ENCODE measurements at regions not wholly inside any gene's neighbourhood (a gene's known extent, or its start where the extent isn't known, plus 50 kb on each side); places are given as distances from the start of the nearest gene placed in this dataset.

DNA sequence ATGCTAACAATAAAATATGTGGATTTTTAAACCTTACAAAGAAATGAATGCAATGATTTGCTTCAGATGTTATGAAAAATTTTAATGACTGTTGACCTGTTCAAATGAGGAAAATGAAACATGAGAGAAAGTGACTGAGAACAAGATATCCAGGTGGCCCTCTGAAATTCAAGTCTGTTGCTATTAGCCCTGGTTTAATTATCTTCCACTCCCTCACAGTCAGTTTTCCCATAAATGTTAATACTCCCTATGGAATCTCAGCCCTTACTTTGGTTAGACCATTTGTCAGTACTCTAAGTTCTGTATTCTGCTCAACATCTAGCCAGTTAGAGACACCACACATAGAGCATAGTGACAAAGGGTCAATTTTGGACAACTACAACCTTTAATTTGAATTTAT lies 327.8 kb downstream of the PDGFC start:
- DNase-seq: no peak

DNA sequence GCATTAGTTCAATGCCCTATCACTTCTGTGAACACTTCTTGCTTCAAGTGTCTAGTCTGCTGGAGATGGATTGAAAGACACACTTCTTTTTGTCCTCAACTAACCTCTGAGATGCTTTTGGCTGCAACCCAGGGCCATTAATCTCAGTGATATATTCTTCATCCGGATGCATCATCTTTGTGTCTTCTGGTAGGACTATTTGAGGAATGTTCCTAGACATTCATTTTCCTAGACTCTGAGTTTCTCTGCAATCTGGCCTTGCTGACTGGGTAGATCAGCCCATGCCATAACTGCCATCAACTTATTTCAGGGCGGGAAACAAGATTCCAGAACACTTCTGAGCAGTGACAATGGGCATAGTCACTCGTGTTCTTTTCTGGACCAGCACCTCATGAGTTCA lies 329.4 kb downstream of the PDGFC start:
- no peak for DNase-seq

- peak; percentile 31 for DNase-seq
Observed at GRCh38 chr4:156638925-156639605, 332.5 kb downstream of the PDGFC start.

GRCh38 chr4:156638334-156638733 lies 333.3 kb downstream of the PDGFC start:
- DNase-seq: peak; percentile 37

DNA sequence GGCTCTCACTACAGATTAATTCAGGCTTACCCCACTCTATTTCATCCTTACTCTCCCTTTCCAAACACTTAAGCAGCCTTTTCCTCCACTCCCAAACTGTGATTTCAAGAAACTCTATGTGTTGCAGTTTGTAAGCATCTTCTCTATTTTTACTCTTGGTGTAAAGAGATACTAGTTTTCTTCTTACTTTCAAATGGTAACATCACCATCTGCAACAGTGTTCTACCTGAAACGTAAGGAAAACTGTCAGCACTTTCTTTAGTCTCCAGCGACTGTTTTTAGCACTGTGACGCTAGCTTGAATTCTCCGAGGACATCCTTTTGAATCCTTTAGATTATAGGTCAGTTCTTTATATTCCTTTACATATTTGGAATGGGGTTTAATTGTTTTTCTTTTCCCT lies 335.2 kb downstream of the PDGFC start:
- DNase-seq: no peak

DNA sequence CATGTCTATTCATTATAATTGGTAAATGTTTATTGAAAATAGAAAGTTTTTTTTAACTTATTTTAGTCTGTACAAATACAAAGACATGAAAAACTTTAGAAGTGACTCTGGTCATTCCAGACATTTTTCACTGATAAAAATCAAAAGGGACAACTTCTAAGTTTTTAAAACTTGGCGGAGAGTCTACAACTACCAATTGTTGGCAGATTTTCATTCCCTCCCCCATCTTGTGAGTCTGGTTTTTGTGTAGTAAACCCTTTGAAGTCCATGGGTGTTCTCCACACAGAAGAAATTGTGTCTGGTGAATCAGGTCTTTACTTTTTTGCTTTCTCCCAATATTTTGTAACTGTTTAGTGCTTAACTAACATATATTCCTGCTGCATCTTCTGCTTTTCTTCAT lies 336.5 kb downstream of the PDGFC start:
- DNase-seq: no peak

- DNase-seq: no peak
Observed at GRCh38 chr4:156634612-156635011, 337.0 kb downstream of the PDGFC start.

DNA sequence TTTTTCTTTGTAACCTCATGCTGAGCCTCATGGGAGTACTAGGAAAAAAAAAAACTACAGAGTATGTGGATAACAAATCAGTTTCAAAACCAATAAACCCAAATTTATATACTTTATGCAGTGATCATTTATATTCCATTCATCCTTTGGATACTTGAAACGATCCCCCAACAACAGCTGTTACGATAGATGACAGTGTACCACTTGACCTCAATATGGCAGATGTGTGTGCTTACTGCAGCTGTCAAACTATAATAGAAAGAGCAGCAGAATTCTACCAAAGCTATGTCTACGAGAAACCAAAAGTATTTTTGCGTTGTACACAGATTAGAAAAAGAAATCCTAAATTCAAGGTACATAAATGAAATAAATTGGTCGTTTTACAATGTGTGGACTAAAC lies 337.8 kb downstream of the PDGFC start:
- DNase-seq: no peak

- no peak for DNase-seq
Observed at GRCh38 chr4:156628858-156629257, 342.7 kb downstream of the PDGFC start.

DNA sequence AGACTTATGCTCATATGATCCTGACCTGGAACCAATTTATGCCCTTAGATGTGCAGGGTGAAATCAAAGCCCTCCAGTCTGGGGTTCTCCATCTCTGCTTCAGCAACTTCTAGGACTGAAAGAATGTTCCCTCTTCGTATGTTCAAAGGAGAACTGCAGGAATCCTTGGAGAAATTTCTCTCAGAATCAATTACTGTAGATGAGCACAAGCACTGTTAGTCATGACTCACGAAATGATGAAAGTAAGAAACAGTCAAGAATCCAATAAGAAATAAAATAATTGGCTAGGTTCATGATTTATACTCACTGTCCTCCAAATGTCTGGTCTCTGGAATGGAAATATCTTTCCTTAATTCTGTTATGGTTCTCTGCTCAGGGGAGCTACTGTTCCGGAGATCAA lies 348.2 kb downstream of the PDGFC start:
- no peak for DNase-seq

DNA sequence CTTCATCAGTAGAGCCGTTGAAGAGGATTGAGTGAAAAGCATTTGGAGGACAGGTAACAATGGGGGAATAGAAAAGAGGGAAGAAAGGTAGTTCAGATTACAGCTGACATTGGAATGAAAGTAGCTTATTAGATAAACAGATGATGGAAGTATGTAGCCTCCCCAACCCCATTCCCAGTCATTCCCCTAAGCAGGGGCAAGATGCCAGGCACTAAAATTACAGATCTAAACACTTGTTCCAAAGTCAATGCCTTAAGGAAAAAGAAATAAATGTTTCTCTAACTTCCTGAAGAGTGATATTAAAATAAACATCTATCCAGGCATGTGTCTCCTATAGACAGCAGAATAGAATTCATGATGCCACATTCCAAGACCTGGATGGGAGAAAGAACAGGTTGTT lies 350.8 kb downstream of the PDGFC start:
- no peak for DNase-seq

DNA sequence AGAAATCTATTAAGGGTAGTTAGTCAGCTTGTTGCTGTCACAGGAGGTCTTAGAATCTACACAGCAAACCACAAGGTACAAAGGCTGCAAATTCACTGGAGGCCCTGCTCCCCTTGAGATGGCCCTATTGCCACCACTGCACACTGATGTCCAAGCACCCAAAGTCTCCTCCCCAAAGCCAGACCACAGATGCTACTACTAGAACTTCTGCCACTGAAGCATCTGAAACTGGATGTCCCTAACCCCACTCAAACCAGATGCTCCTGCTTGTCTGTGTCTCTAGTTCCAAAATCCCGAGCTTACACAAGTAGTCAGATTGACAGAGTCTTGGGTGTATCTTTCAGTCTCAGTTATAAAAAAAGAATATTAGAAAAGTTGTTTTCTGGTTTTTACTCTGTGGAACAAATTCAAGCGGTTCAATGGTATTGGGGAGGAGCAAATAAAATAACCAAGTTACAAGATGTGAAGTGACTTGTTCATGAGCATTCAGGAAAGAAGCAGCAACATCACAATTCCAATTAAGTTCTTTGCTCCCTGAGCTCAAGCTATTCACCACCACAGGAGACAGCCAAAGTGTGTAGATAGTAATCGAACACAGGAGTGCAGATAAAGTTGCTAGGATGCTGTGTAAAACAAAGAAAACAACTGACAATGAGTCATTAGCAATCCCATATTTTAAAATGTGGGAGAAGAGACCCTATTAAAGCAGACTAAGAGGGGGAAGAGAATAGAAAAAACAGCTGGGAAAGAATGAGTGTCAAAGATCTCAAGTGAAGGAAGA lies 352.3 kb downstream of the PDGFC start:
- DNase-seq: no peak

GRCh38 chr4:156615066-156615531 lies 356.5 kb downstream of the PDGFC start:
- DNase-seq: peak; percentile 94

GRCh38 chr4:156614536-156614935 lies 357.1 kb downstream of the PDGFC start:
- DNase-seq: no peak

- no peak for DNase-seq
Observed at GRCh38 chr4:156609421-156609820, 362.2 kb downstream of the PDGFC start.

GRCh38 chr4:156608651-156609050 lies 362.9 kb downstream of the PDGFC start:
- no peak for DNase-seq

DNA sequence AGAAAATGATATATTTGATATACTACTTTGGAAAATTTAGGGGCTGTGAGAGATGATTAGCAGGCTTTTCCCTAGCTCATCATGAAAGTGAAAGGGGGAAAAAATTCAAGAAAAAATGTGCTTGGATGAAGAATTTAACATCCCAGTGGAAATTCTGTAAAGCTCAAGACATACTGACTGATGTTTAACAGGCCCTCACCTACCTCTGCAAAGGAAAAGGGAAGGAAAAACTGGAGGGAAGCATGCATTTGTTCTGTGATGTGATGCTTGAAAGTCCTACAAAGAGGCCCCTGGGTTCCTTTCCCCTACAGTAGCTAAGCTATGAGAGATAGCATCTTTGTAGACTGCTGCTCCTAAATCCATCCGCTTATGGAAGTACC lies 364.1 kb downstream of the PDGFC start:
- no peak for DNase-seq

GRCh38 chr4:156606554-156607477 lies 364.8 kb downstream of the PDGFC start:
- peak; percentile 64 for DNase-seq

- DNase-seq: no peak
Observed at GRCh38 chr4:156598138-156598681, 373.4 kb downstream of the PDGFC start.

DNA sequence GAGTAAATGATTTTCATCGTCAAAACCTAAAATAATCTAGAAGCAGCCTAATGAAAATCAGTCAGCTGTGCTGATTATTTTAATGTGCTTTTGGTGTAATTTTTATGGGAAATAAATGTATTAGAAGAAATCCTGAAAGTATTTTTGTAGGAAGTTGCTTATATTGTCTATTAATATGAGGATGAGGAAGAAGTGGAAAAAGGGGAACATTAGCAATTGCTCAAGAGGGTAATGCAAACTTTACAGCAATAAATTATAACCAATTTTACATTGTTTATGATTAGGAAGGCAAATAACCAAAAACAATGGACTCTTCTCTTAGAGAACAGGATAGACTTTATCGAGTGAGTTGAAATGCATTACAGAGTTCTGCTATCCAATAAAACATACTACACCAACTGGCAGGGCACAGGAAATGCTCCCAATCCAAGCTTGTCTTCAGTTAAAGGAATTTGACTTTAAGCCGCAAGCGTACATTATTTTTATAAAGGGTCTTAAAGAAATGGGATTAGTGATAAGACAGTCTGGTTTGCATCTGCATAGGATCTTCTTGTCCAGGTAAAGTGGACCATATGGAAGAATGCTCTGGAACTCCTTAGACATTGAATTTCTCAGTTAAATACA lies 374.8 kb downstream of the PDGFC start:
- DNase-seq: no peak

DNA sequence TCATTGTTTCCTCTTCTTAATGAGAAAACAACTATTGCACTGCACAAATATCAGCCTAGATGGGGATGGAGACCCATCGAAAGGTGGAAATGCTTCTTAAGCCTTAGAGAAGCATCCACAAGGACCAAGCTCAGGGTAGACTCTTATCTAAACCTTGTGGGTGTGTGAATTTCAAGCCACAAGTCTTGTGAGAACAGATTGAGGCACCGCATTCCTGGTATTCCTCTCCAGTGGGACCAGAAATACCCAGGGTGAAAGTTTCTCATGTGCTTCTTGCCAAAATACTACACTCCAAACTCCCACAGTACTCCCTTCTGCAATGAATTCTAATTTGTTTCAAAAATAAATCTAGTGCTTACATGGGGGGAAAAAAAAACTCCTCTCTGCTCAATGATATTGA lies 375.6 kb downstream of the PDGFC start:
- peak; percentile 71 for DNase-seq

DNA sequence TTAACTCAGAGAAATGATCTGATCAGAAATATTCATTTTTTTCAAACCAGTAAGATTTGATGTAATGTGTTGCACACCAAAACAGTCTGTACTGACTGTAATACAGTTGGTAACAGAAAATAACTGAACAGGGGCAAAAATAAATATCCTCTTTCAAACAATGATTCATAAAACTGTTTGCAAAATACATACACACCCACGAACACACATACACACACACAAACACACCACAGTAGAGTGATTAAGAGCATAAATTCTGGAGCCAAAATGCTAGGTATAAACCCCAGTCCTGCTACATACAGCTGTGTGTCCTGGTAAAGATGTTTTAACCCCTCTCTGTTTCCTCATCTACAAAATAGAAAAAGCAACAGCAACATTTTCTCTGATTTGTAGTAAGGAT lies 376.6 kb downstream of the PDGFC start:
- no peak for DNase-seq

DNA sequence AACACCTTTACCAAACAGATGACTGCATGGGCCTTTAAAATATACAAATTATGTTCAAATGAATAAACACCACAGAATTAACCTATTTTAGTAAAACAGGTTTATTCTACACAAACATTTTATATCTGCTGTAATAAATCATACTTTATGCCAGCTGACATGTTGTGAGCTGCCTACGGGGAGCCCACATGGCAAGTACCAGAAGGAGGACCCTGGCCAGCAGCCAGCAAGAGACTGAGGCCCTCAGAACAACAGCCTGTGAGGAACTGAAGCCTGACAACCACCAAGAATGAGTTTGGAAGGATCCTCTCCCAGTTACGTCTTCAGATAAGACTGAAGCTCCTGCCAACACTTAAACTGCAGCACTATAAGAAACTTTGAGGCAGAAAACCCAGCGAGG lies 377.0 kb downstream of the PDGFC start:
- peak; percentile 48 for DNase-seq

All from NCI-H226 (cell line).